CD4-positive, alpha-beta T cell (primary cell): ENCODE measurements at regions not wholly inside any gene's neighbourhood (a gene's known extent, or its start where the extent isn't known, plus 50 kb on each side); places are given as distances from the start of the nearest gene placed in this dataset.

Experiments used
- ATAC-seq: fragments of 200-7000 bp; cut with Tn5 transposase; one replicate; pipeline ENCODE4 v1.10.0; 2022; ENCODE audit warnings: mild to moderate bottlenecking; ENCODE audit not compliant: poor library complexity
- CTCF ChIA-PET: fragments of 350-600 bp; sonication (Branson Sonifier 250); formaldehyde crosslinking; loops from one replicate; lab custom pipeline; 2021; ENCODE audit warnings: antibody characterized with exemption, inconsistent platforms; lab: Charles Lee
- POLR2A ChIA-PET: fragments of 350-600 bp; sonication (Branson Sonifier 250); formaldehyde crosslinking; loops from one replicate; lab custom pipeline; 2021; ENCODE audit warnings: antibody characterized with exemption, inconsistent platforms; lab: Charles Lee
- DNase-seq, 14 experiments: peaks; one replicate each; pipeline ENCODE4 v3.0.0-alpha.2; 2013 to 2020; ENCODE audit warnings: mixed read lengths in 2 of 14
- H3K27ac ChIP-seq, 2 donors: one replicate each; pipeline versions ENCODE4 v1.5.1 to v1.7.0; 2013; ENCODE audit warnings: low read length in 2 of 2, low read depth in 1 of 2, mild to moderate bottlenecking in 1 of 2
- H3K27me3 ChIP-seq, 2 experiments: 1 replicate in 1 of 2; 2 replicates in 1 of 2; pipeline versions ENCODE4 v1.6.1 to v1.7.0; 2013; ENCODE audit warnings: low read length in 2 of 2, control low read depth in 1 of 2, mild to moderate bottlenecking in 1 of 2, moderate library complexity in 1 of 2; ENCODE audit not compliant: insufficient read depth in 2 of 2, control insufficient read depth in 1 of 2
- H3K36me3 ChIP-seq: one replicate; pipeline ENCODE4 v1.6.1; 2013; ENCODE audit warnings: low read length, control low read depth; ENCODE audit not compliant: insufficient read depth
- H3K4me1 ChIP-seq: one replicate; pipeline ENCODE4 v1.6.1; 2013; ENCODE audit warnings: low read length, control low read depth; ENCODE audit not compliant: insufficient read depth
- H3K4me3 ChIP-seq: one replicate; pipeline ENCODE4 v1.5.1; 2013; ENCODE audit warnings: mild to moderate bottlenecking, low read length, moderate library complexity
- H3K9me3 ChIP-seq, 2 experiments: 1 replicate in 1 of 2; 2 replicates in 1 of 2; pipeline versions ENCODE4 v1.6.1 to v1.7.0; 2013; ENCODE audit warnings: low read length in 2 of 2, mild to moderate bottlenecking in 2 of 2, control low read depth in 1 of 2, moderate library complexity in 1 of 2; ENCODE audit not compliant: control insufficient read depth in 1 of 2, insufficient read depth in 1 of 2
- H3K27ac Mint-ChIP-seq: one replicate; pipeline ENCODE4 v1.8.0; 2020; ENCODE audit warnings: mixed read lengths
- H3K27me3 Mint-ChIP-seq: one replicate; pipeline ENCODE4 v1.8.0; 2021; ENCODE audit warnings: mixed read lengths
- H3K36me3 Mint-ChIP-seq: one replicate; pipeline ENCODE4 v1.8.0; 2021; ENCODE audit warnings: low read depth, mixed read lengths
- H3K4me1 Mint-ChIP-seq: one replicate; pipeline ENCODE4 v1.8.0; 2021; ENCODE audit warnings: low read depth, mixed read lengths
- H3K4me3 Mint-ChIP-seq: one replicate; pipeline ENCODE4 v1.8.0; 2020; ENCODE audit warnings: mild to moderate bottlenecking, mixed read lengths
- H3K9me3 Mint-ChIP-seq: one replicate; pipeline ENCODE4 v1.8.0; 2020; ENCODE audit warnings: mixed read lengths
- intact Hi-C, 2 experiments: fragments of 100-400 bp; cut with DNase I in 1 of 2; cut with micrococcal nuclease in 1 of 2; formaldehyde crosslinking; loops; one replicate each; pipeline versions ENCODE4 v1.15.1 to v1.9.0; 2023 to 2025; cut with DNase I, micrococcal nuclease
- TF ChIP-seq, protein P1 (sequence below): fragments of 200-600 bp; IDR thresholded peaks from one replicate; pipeline ENCODE4 v1.8.0; 2022; ENCODE audit warnings: antibody characterized with exemption, mild to moderate bottlenecking

DNA sequence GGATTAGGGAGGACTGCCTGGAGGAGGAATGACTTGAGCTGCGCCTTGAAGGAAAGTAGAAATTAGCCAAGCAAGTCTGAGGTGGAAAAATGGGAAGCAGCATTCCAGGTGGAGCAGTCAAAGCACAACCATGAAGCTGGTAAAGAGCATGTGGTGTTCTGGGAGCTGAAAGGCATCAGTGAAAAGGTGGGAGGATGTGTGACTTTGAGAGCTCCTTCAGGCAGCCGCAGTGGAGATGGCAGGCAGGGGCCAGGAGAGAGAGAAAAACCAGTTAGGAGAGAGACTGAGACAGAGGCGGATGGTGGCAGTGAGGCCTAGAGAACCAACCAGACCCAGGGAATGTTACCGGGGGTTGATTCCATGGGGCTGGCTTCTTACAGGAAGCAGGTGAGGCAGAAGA, 393.4 kb downstream of the MIAT start:
- peaks cover 3 to 9% of the 10 kb centered on the region in 2 experiments for H3K27me3 ChIP-seq
- no peak overlapping the region for H3K27ac Mint-ChIP-seq
- H3K27me3 Mint-ChIP-seq: peaks cover 13% of the 10 kb centered on the region
- H3K27ac ChIP-seq: no peak overlapping the region
- H3K36me3 Mint-ChIP-seq: no peaks in the 10 kb centered on the region
- intact Hi-C loops: no loop called here
- DNase-seq (no peak), ATAC-seq (no peak)
- no peaks in the 10 kb centered on the region for H3K36me3 ChIP-seq
- peaks cover 0 to 3% of the 10 kb centered on the region in 2 experiments for H3K9me3 ChIP-seq
- no peaks in the 10 kb centered on the region for H3K4me1 Mint-ChIP-seq
- H3K9me3 Mint-ChIP-seq: no peaks in the 10 kb centered on the region
- POLR2A ChIA-PET: no interaction called here
- H3K4me3 Mint-ChIP-seq: no peak overlapping the region
- H3K4me1 ChIP-seq: no peaks in the 10 kb centered on the region
- CTCF ChIA-PET: no interaction called here
- no peak overlapping the region for H3K4me3 ChIP-seq
- TF ChIP-seq, protein P1, sequence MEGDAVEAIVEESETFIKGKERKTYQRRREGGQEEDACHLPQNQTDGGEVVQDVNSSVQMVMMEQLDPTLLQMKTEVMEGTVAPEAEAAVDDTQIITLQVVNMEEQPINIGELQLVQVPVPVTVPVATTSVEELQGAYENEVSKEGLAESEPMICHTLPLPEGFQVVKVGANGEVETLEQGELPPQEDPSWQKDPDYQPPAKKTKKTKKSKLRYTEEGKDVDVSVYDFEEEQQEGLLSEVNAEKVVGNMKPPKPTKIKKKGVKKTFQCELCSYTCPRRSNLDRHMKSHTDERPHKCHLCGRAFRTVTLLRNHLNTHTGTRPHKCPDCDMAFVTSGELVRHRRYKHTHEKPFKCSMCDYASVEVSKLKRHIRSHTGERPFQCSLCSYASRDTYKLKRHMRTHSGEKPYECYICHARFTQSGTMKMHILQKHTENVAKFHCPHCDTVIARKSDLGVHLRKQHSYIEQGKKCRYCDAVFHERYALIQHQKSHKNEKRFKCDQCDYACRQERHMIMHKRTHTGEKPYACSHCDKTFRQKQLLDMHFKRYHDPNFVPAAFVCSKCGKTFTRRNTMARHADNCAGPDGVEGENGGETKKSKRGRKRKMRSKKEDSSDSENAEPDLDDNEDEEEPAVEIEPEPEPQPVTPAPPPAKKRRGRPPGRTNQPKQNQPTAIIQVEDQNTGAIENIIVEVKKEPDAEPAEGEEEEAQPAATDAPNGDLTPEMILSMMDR: no peak

DNA sequence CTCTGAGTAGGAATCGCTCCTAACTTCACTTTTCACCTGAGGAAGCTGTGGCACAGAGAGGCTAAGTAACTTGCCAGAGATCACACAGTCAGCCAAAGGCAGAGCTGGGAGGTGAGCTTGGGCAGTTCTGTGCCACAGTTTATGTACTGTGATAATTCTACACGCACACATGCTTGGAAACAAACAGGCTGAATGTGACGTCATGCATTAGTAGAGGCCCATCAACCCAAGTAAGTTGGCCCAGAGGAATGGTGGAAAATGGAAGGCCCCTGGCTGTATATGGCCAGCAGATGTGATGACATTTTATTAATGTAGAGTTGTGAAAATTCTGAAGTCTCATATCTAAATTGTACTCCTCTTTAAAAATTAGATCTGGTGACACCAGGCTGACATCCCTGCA, 394.0 kb downstream of the MIAT start:
- CTCF ChIA-PET: no interaction called here
- POLR2A ChIA-PET: no interaction called here
- intact Hi-C loops: no loop called here

DNA sequence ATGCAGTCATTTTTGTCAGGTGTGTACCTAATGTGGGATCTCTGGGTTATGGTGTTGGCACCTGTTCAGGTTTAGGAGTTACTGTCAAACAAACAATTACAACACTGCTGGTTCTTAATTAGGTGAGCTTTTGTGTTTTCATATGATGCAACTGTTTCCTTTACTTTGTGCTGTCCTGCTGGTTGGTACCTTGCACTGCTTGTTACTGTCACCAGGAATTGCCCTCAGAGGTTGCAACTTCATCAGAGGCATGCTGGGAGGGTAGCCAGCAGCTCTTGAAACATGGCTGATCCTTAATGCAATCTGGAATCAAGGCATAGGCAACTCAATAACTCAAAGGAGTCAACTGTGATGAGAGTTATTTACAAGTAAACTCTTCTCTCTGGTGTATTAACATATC, 400.3 kb downstream of the MIAT start:
- no peaks in the 10 kb centered on the region for H3K4me1 ChIP-seq
- H3K9me3 ChIP-seq: no peaks in the 10 kb centered on the region
- H3K9me3 Mint-ChIP-seq: no peaks in the 10 kb centered on the region
- ChIA-PET POLR2A (no interaction called here), CTCF (no interaction called here)
- no peaks in the 10 kb centered on the region for H3K36me3 ChIP-seq
- H3K27me3 Mint-ChIP-seq: peaks cover 34% of the 10 kb centered on the region
- intact Hi-C loops: no loop called here
- no peak for ATAC-seq
- DNase-seq: no peak
- H3K27me3 ChIP-seq: no peaks in the 10 kb centered on the region
- no peaks in the 10 kb centered on the region for H3K4me1 Mint-ChIP-seq
- TF ChIP-seq, protein P1: no peak
- no peak overlapping the region for H3K27ac ChIP-seq
- no peak overlapping the region for H3K4me3 ChIP-seq
- H3K27ac Mint-ChIP-seq: no peak overlapping the region
- H3K36me3 Mint-ChIP-seq: no peaks in the 10 kb centered on the region
- H3K4me3 Mint-ChIP-seq: no peak overlapping the region

More for the DNA sequence above, 394.0 kb downstream of the MIAT start:
- no peak overlapping the region for H3K27ac ChIP-seq
- H3K27me3 ChIP-seq: peaks cover 2 to 3% of the 10 kb centered on the region in 2 experiments
- Mint-ChIP-seq H3K9me3 (no peaks in the 10 kb centered on the region), H3K36me3 (no peaks in the 10 kb centered on the region), H3K4me3 (no peak overlapping the region), H3K27me3 (peaks cover 15% of the 10 kb centered on the region), H3K27ac (no peak overlapping the region), H3K4me1 (no peaks in the 10 kb centered on the region)
- H3K36me3 ChIP-seq: no peaks in the 10 kb centered on the region
- TF ChIP-seq, protein P1: no peak
- no peaks in the 10 kb centered on the region for H3K9me3 ChIP-seq
- DNase-seq (no peak), ATAC-seq (no peak)
- H3K4me3 ChIP-seq: no peak overlapping the region
- H3K4me1 ChIP-seq: no peaks in the 10 kb centered on the region
